ENCODE measurements at regions not wholly inside any gene's neighbourhood (a gene's known extent, or its start where the extent isn't known, plus 50 kb on each side); places are given as distances from the start of the nearest gene placed in this dataset.
"Not testable (repeated sequence)": the region's sequence is repeated elsewhere in the genome, so short reads cannot be mapped to it uniquely, and the experiment has no call there.

- peak; percentile 64 for ATAC-seq
- intact Hi-C loops (cut with DNase I) = no loop called here
- no peak for DNase-seq (ENCODE audit: missing footprints)
Measured at GRCh38 chr10:44167752-44168151, 217.1 kb downstream of the CXCL12 start.

- intact Hi-C loops (cut with DNase I) = no loop called here
- ATAC-seq (no peak), DNase-seq (ENCODE audit: missing footprints) (no peak)
Measured at GRCh38 chr10:44166441-44166840, 218.5 kb downstream of the CXCL12 start.

- intact Hi-C loops (cut with DNase I) = no loop called here
- ATAC-seq = peak; percentile 85
- no peak for DNase-seq (ENCODE audit: missing footprints)
Measured at GRCh38 chr10:44164251-44164956, 220.5 kb downstream of the CXCL12 start.

- intact Hi-C loops (cut with DNase I) = no loop called here
- DNase-seq (ENCODE audit: missing footprints) = no peak
- ATAC-seq = no peak
Measured at GRCh38 chr10:44161184-44161583, 223.7 kb downstream of the CXCL12 start.

GRCh38 chr10:44157574-44157973 is 227.3 kb downstream of the CXCL12 start:
- intact Hi-C loops (cut with DNase I) = no loop called here
- DNase-seq (ENCODE audit: missing footprints) = no peak
- no peak for ATAC-seq

- DNase-seq (ENCODE audit: missing footprints) (no peak), ATAC-seq (no peak)
- intact Hi-C loops (cut with DNase I) = no loop called here
Measured at GRCh38 chr10:44154956-44155355, 229.9 kb downstream of the CXCL12 start.

- DNase-seq (ENCODE audit: missing footprints) (no peak), ATAC-seq (no peak)
- intact Hi-C loops (cut with DNase I) = no loop called here
Measured at GRCh38 chr10:44153918-44154670, 230.8 kb downstream of the CXCL12 start.

GRCh38 chr10:44143556-44143955 is 241.3 kb downstream of the CXCL12 start:
- DNase-seq (ENCODE audit: missing footprints) = no peak
- no peak for ATAC-seq
- intact Hi-C loops (cut with DNase I) = no loop called here

- ATAC-seq (peak; percentile 87), DNase-seq (ENCODE audit: missing footprints) (no peak)
- intact Hi-C loops (cut with DNase I) = no loop called here
Measured at GRCh38 chr10:44132361-44133289, 252.3 kb downstream of the CXCL12 start.

- peak; percentile 37 for ATAC-seq
- intact Hi-C loops (cut with DNase I) = no loop called here
- no peak for DNase-seq (ENCODE audit: missing footprints)
Measured at GRCh38 chr10:44126291-44126717, 258.6 kb downstream of the CXCL12 start.

GRCh38 chr10:44125879-44126278 is 259.0 kb downstream of the CXCL12 start:
- intact Hi-C loops (cut with DNase I) = no loop called here
- ATAC-seq = no peak
- DNase-seq (ENCODE audit: missing footprints) = no peak

GRCh38 chr10:44118500-44118899 is 266.4 kb downstream of the CXCL12 start:
- intact Hi-C loops (cut with DNase I) = no loop called here
- no peak for DNase-seq (ENCODE audit: missing footprints)
- no peak for ATAC-seq

GRCh38 chr10:44116474-44116873 is 268.4 kb downstream of the CXCL12 start:
- DNase-seq (ENCODE audit: missing footprints) (no peak), ATAC-seq (no peak)
- intact Hi-C loops (cut with DNase I) = no loop called here

- DNase-seq (ENCODE audit: missing footprints) (no peak), ATAC-seq (no peak)
- intact Hi-C loops (cut with DNase I) = no loop called here
Measured at GRCh38 chr10:44115516-44115915, 269.4 kb downstream of the CXCL12 start.

GRCh38 chr10:44114441-44114840 is 270.5 kb downstream of the CXCL12 start:
- DNase-seq (ENCODE audit: missing footprints) = no peak
- intact Hi-C loops (cut with DNase I) = no loop called here
- ATAC-seq = no peak

- intact Hi-C loops (cut with DNase I); DNase-seq (ENCODE audit: missing footprints); ATAC-seq: not testable (repeated sequence)
Measured at GRCh38 chr10:44112280-44112679, 272.6 kb downstream of the CXCL12 start.

- no peak for DNase-seq (ENCODE audit: missing footprints)
- intact Hi-C loops (cut with DNase I) = no loop called here
- no peak for ATAC-seq
Measured at GRCh38 chr10:44105696-44106095, 279.2 kb downstream of the CXCL12 start.

- intact Hi-C loops (cut with DNase I) = no loop called here
- no peak for ATAC-seq
Measured at GRCh38 chr10:44102726-44103255, 282.1 kb downstream of the CXCL12 start.

GRCh38 chr10:44101082-44101481 is 283.8 kb downstream of the CXCL12 start:
- intact Hi-C loops (cut with DNase I) = no loop called here
- DNase-seq (ENCODE audit: missing footprints) = no peak
- ATAC-seq = no peak

More at GRCh38 chr10:44102726-44103255, 282.1 kb downstream of the CXCL12 start:
- DNase-seq (ENCODE audit: missing footprints) = no peak

Data from Right ventricle myocardium inferior (tissue), 1 donor.